ENCODE measurements at regions not wholly inside any gene's neighbourhood (a gene's known extent, or its start where the extent isn't known, plus 50 kb on each side); places are given as distances from the start of the nearest gene placed in this dataset.

- no peak for TF ChIP-seq POLR2A (IDR thresholded peaks at IDR 0.05)
- TF ChIP-seq, protein P1, sequence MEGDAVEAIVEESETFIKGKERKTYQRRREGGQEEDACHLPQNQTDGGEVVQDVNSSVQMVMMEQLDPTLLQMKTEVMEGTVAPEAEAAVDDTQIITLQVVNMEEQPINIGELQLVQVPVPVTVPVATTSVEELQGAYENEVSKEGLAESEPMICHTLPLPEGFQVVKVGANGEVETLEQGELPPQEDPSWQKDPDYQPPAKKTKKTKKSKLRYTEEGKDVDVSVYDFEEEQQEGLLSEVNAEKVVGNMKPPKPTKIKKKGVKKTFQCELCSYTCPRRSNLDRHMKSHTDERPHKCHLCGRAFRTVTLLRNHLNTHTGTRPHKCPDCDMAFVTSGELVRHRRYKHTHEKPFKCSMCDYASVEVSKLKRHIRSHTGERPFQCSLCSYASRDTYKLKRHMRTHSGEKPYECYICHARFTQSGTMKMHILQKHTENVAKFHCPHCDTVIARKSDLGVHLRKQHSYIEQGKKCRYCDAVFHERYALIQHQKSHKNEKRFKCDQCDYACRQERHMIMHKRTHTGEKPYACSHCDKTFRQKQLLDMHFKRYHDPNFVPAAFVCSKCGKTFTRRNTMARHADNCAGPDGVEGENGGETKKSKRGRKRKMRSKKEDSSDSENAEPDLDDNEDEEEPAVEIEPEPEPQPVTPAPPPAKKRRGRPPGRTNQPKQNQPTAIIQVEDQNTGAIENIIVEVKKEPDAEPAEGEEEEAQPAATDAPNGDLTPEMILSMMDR (IDR thresholded peaks at IDR 0.05) = no peak
Measured at GRCh38 chr9:1298046-1298445, 247.9 kb downstream of the DMRT2 start.

Data from Peyer's patch (tissue), 4 donors.